Medulla oblongata (tissue), 1 donor: ENCODE measurements at regions not wholly inside any gene's neighbourhood (a gene's known extent, or its start where the extent isn't known, plus 50 kb on each side); places are given as distances from the start of the nearest gene placed in this dataset.
A peak's percentile ranks its signal among the peaks of the same experiment; 100 is the strongest.

Experiments used
- DNase-seq: peaks from one replicate; pipeline ENCODE4 v3.0.0-alpha.2; 2015; ENCODE audit errors: extremely low spot score

GRCh38 chr6:122524056-122524455, 52.4 kb upstream of the SERINC1 start:
- no peak for DNase-seq

GRCh38 chr6:122530440-122531046, 58.9 kb upstream of the SERINC1 start:
- DNase-seq = peak; percentile 85

- DNase-seq = no peak
Observed at GRCh38 chr6:122548281-122548680, 61.9 kb upstream of the PKIB start.

- no peak for DNase-seq
Observed at GRCh38 chr6:122548820-122549219, 61.4 kb upstream of the PKIB start.

GRCh38 chr6:122553697-122554096, 56.5 kb upstream of the PKIB start:
- DNase-seq = no peak

GRCh38 chr6:122555561-122555960, 54.6 kb upstream of the PKIB start:
- no peak for DNase-seq

GRCh38 chr6:122558080-122558479, 52.1 kb upstream of the PKIB start:
- DNase-seq = no peak
